ENCODE measurements at regions not wholly inside any gene's neighbourhood (a gene's known extent, or its start where the extent isn't known, plus 50 kb on each side); places are given as distances from the start of the nearest gene placed in this dataset.
A peak's percentile ranks its signal among the peaks of the same experiment; 100 is the strongest.

DNA sequence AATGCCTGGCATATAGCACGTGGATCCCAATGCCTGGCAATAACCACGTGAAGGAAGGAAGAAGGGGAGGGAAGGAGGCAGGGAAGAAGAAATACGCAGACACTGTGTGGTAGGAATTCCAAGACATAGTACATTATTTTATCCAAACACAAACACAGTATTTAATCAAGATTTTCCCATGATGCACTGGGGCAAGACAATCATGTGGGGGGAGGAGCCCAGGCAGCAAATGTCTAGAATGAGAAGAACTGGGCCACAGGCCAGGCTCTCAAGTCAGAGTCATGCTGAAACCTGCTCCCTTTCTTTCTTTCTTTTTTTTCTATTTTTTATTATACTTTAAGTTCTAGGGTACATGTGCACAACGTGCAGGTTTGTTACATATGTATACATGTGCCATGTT is 717.9 kb downstream of the UQCRFS1 start:
- no peak for DNase-seq

DNA sequence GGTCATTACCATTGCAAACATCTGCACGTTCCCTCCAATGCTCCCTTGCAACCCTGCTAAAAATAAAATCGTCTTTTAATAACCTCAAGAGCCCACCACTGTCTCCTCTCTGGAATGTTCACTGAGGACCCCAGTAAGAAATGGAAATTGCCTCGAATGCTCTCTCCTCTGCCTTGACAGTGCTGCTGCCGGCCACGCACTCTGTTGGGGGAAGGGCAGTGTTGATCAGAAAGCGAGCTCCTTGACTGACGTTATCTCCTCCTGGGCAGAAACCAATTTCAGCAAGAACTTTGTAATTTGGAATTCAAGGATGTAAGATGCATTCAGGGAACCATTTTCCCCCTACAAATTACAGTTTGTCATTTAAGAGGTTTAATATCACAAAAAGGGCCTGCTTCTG is 718.5 kb downstream of the UQCRFS1 start:
- DNase-seq: no peak

DNA sequence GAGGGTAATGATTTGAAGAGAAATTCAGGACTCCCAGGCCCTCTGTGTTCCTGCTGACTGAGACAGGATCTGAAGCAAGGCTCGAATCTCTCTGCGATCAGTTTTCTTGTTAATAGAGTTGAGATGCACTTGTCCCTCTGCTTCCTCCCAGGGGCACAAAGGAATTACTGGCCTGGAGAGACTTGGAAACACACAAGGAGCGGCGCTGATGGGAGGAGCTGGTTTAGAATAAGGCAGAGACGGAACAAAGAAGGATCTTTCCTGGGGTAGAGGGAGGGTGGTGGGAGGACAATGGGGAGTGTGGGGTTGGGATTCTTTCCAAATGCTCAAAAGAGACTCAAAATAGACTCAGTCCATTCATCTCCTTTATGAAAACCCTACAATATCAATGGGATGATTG is 719.1 kb downstream of the UQCRFS1 start:
- no peak for DNase-seq

DNA sequence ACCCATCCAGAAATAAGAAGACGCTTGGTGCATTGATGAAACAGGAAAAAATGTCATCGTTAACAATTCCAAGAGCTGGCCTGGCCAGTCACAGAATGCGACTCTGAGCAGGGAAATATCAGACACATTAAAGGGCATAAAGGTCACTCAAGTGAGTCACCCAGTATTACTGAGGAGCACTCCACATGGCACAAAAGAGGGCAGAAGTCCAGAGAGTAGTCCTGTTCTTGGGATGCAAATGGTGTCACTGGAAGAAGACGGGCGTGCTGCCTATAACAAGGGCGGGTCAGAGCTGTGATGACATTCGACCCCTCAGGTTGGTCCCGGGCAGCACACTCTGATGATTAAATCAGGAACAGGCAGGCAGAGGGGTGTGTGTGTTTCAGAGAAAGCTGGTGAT is 720.3 kb downstream of the UQCRFS1 start:
- DNase-seq: no peak

DNA sequence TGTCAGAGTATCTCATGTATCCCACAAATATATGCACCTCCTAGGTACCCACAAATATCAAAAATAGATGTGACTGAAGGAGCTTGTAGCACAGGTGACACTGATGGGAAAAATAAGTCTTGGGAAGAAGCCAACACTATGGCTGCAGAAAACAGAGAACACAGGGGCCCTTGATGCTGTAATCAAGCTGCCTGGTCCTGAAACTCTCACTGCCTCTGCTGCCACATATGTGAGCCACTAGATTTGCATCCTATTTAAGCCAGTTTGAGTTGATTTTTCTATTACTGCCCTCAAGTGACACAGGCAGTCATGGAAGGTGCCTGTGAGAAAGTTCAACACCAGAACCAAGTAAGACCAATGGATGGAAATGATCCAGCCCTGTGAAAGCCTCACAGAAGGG is 720.8 kb downstream of the UQCRFS1 start:
- DNase-seq: no peak

DNA sequence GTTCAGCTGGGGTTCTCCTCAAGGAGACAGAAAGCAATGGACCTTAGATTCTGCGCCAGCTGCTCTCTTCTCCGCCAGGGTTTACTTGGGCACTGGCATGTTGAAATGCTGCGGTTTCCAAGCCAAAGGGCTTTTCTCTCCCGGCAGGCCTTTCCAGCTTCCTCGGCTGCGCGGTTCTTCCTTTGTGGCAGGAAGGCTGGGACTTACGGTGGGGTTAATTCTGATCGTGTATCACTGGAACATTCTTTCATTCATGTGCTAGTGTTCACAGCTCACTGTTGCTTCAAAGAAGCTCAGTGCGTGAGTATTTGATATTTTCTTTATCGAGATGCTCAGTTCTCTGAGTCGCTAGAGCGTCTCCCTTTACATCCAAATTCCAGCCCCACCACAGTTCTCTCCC is 723.2 kb downstream of the UQCRFS1 start:
- DNase-seq: no peak

DNA sequence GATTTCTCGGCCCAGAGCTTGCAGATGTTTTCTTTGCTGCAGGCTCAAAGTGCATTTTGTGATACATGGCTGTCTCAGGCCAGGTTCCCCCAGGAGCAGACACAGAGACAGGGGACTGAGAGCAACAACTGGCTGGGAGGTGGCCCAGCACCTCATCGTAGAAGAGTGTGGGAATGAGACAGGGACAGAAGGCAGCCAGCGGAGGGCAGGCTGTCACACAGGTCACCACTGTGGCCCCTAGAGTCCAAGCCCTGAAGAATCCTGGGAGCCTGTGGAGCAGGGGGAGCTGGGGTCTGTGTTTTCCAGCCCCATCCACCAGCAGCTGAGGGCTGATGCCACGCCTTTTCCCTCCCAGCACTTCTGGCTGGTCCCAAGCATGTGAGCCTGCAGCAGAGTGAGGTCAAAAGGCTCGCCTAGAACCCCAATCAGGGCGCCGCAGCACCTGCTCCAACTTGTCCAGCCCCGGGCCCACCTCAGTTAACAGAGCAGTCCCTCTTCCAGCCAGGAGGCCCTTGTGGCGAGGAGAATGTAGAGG is 723.8 kb downstream of the UQCRFS1 start:
- no peak for DNase-seq

DNA sequence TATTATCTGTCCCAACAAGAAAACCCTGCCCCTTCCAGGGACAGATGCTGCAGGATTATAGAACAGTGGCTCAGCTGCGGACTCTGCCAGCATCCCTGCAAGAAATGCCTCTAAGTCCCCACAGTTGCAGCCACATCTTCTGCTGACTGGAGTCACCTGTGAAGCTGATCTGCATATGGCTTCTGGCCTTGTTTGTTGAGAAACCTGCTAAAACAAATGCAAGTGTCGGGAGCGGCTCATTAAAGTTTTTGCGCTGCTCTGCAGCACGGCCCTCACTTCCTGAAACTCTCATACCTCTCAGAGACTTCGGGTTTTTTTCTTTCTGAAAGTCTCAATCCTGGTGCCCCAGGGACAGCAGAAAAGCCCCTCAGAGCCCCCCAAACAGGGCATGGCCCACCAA is 725.0 kb downstream of the UQCRFS1 start:
- DNase-seq: no peak

DNA sequence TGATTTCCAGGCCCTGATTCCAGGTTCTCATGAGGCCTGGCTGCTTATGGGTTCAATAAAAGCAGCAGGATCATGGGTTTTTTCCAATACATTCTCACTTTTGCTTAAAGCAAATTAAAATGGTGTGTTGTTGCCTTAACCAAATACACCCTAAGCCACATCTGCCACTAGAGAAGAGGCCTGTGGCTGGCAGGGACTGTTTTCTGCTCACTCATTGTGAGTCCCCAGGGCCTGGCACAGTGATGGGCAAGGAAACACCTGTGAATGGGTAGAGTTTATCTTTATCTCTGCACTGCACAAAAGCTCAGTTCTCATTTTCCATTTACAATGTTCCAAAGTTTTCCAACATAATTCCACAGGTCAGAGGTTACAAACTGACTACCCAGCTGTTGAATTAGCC is 726.0 kb downstream of the UQCRFS1 start:
- no peak for DNase-seq

DNA sequence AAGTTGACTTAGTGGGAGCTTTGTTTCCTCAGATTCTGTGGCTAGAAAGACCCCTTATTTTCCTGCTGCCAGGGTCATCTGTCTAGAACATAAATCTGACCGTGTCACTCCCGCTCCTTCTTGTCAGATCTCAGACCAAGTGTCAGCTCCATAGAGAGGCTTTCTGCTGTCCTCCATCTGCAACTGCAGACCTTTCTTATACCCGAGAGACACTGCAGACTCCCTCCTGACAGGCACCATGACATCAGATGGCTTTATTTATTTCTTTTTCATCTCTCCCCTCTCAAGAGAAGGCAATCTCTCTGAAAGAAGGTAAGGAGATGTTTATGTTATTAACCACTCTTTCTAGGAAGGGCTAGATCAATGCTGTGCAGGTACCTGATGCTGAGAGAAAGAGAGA is 726.5 kb downstream of the UQCRFS1 start:
- no peak for DNase-seq

DNA sequence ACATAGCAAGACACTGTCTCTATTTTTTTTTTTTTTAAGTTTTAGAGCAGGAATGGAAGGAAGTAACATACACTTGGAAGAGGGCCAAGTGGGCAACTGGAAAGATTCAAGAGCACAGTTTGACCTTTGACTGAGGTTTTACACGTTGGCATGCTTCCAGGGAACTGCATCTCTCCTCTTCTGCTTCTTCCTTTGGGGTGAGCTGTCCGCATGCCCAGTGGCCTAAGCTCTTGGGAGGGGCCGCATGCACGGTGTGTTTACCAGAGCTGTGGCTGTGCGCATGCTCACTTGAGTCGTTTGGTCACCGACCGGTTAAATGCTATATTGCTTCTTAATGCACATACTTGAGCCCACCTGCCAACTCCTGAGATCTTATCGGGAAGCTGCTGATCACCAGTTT is 727.7 kb downstream of the UQCRFS1 start:
- peak; percentile 7 for DNase-seq

DNA sequence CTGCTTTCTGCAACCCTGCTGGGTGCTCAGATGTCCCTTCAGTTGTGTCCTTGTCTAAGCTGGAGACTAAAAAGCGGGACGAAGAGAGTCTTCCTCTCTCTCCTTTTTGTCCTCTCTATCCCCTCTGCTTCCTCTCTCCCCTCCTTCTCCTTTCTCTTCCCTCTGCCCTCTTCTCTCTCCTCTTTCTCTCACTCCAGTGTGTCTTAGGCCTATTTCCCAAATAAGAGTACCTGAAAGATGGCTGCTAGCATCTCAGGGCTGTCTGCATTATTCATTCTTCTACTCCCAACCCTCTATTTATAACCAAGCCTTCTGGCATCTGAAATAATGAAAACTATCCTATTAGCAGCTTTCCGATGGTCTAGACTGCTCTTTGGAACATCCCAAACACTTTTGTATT is 729.8 kb downstream of the UQCRFS1 start:
- no peak for DNase-seq

DNA sequence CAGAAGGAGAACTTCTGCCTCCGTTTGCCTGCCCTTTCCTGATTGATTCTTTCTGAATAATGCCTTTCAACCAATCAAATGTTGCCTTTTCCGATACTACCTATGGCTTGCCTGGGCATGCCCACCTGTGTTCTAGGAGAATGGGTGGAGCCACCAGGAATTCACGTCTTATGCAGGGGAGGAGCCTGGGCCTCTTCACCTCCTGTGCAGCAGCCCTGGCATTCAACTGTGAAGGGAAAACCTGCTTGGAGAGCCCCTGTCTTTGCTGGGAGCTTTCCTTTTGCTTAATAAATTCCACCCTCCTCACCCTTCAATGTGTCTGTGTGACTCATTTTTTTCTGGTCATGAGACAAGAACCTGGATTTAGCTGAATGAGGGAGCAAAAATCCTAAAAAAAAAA is 730.7 kb downstream of the UQCRFS1 start:
- peak; percentile 20 for DNase-seq

DNA sequence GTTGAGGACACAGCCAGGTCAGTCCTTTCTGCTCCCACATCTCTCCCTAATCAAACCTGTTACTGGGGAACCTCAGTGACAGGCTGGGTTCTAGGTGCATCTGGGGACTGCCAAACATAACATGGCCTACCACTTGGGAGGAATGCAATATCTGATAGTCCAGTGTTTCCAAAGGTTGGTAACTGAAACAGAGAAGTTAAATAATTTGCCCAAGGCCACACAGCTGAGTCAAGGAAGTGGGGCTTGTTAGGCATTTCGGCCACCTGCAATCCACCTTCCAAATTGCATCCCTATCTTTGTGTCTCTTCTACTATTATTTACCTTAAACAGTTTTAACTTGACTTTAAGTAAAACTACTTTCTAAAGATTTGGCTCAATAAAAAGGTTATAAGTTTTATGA is 731.3 kb downstream of the UQCRFS1 start:
- DNase-seq: no peak

DNA sequence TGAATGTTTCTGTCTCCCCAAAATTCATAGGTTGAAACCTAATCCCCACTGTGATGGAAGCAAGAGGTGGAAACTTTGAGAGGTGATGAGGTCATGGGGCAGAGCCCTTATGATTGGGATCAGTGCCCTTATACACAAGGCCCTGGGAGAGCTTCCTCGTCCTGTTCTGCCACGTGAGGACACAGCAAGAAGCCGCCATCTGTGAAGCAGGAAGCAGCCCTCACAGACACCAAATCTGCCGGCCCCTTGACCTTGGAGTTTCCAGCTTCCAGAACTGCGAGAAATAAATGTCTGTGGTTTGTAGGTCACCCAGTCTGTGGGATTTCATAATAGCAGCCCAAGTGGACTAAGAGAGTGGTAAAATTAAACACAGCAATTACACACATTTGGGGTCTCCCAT is 737.4 kb downstream of the UQCRFS1 start:
- no peak for DNase-seq

DNA sequence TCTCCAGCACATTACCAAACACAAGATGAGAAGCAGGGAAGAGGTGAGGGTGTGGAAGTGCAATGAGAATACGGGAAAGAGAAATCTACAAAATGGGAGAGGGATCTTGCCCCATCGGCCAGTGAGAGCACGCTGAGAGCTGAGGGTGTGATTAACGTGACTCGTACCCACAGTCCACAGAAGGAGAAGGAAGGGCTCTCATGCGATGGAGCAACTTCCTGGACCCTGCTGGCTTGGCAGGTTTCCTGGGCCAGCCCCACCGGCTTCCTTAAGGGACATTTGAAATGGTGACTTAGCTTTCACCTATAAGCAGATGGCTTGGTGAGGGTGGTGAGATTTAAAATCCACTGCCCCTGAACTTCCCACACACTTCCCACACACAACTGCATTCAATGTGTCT is 740.1 kb downstream of the UQCRFS1 start:
- DNase-seq: peak; percentile 5

DNA sequence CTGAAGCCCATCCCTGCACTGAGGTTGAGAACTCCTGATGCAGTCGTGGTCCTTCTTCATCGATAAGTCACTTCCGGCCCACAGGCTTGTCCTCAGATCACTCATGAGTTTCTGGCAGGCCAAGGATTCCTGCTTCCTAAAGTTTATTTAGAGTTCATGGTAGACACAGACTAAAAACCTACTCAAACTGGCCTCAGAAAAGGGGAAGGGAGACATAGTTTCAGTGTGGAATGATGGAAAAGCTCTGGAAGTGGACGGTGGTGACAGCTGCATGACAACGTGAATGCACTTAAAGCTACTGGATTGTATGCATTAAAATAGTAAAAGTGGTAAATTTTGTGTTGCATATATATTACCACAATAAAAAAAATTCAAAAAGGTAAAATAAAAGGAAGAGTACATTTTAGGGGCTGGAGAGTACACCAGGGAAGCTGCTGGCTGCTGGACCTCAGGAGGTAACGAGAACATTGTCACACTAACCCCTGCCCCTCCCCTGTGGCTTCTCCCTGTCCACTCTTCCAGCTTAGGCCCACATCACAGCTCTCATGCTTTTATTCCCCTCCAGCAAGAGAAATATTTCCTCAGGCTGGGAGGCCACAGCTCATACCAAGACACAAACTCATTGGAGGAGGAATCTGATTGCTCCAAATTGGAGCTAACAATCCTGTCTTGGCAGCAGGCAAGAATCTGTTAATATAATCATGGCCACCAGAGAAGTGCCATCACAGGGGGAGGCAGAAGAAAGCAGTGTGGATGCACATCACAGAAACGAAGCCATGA is 741.0 kb downstream of the UQCRFS1 start:
- DNase-seq: no peak

DNA sequence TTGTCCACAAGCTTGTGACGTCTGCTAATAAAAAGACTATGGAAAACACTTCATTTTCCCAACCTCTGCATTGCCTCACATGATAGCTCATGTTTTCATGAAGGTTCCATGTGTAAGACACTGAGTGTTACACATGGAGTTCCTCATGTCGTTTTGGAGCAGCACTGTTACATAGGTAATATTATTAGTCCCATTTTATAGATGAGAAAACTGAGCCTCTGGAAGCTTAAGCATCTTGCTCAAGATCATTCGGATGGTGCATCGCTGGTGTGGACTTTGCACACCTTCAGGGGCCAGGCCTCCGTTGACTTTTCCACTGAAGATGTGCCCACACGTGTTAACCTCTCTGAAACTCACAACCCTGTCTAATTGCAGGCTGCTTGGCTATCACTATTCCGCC is 743.4 kb downstream of the UQCRFS1 start:
- DNase-seq: no peak

DNA sequence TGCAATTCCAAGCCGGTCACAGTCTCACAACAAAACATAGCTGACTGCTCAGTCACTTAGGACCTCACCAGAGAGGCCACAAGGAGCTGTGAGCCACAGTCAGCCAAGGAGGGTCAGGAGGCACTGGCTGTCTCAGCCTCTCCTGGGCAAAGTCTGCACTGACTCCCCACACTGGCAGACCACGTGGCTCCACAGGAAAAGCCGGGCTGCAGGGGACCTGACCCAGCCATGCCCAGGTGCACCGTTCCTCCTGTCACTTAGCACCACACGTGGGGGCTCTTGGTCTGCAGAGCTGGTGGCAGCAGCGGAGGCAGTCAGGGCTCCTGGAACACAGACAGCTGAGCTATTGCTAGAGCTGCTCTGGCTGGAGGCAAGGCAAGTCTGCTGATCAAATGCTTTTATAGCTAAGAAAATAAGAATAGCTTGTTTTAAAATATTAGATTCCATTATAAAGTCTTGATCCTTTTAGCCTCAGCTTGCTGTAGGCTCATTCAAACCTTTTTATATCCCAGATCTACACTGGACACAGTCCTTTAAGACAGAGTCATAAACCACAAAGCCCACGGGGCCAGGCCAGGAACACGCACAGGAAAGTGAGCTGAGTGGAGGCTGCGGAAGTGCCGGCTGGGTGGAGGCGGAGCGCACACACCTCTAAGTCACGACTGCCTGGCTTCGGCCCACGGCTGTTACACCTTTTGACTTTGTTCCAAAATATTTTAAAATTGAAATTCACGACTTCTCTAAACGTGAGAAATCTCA is 744.1 kb downstream of the UQCRFS1 start:
- peak; percentile 7 for DNase-seq

DNA sequence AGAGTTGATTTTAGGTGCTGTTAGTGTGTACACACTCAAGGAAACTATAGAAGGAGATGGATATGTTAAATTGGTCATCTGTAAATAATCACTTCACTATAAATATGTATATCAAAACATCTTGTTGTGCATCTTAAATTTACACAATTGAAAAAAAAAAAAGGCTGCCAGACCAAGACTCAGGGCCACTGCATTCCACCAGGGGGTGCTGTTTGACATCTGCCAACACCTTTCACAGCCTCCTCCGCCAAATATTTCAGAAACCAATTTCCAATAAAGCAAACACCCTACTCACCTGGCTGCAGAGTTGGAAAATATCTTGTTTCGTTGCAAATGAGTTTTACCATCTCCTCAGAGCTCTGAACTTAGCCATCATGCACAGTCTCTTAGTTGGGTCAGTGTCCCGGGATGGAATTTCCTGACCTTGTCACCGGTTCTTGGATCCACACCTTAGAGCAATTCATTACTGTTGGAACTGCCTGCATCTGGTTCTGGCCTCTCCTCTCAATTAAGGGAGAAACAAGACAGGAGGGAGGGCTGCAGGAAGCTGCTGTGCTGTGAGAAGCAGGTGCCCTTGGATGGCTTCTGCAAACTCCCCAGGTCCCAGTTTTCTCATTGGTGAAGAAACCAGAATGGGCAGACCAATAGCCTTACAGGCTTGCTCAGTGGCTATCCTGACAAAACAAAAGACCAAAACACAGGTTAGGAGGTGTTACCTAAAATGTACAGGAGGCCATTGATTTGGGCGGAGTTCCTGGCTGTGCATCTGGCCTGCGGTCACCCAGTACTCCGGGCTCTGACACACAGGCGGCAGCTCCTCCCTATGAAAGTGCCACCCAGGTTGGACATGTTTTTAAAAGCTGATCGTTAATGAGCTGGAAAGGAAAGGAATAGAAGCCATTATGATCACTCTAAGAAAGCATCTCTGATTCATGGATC is 746.6 kb downstream of the UQCRFS1 start:
- DNase-seq: peak; percentile 42

DNA sequence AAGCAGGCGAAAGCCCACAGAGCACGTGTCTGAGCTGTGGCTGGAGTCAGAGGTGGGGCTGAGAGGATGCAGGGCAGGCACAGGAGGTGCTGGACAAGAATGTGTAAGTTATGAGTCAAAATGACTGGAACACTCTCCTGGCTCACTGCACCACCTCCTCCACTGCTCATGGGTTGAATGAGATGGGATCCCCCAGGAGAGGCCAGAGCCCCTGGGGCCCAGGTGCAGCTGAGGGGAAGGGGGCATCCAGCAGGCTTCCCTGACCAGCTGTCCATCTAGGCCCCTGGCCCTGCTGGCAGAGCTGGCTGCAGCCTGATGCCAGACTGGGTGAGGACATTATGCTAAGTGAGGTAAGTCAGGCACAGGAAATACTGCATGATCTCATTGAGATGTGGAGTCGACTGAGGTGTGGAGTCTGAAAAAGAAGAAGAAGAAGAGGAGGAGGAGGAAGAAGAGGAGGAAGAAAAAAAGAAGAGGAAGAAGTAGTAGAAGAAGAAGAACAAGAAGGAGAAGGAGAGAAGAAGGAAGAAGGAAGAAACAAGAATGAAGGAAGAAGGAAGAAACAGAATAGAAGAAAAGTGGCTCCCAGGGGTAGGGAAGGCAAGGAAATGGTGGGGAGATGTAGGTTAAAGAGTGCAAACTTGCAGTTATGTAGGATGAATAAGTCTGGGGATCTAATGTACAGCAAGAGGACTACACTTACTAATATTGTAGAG is 747.4 kb downstream of the UQCRFS1 start:
- no peak for DNase-seq

DNA sequence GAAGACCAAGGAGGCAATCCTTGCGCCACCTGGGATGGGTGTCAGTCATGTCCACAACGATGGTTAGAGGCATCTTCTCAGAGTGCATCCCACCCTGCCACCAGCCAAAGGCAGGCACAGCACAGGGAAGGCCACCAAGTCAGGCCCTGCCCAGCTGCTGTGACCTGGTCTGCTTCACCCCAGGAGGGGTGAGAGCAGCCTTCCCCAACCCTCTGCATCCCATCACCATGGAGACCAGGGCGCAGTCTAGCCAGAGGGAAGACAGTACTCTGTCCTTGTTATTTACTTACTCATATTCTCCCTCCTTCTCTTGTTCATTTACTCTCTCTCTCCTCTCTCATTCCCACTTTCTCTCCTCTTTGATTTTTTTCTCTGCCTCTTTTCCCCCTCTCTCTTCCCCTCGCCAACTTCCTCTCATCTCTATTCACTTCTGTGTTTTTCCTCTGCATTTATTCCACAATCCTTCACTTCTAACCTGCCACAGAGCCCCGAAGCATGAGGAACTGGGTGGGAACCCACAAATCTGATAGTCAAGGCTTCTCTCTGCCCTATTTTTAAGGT is 749.4 kb downstream of the UQCRFS1 start:
- no peak for DNase-seq
